NB4 (cell line): ENCODE measurements at regions not wholly inside any gene's neighbourhood (a gene's known extent, or its start where the extent isn't known, plus 50 kb on each side); places are given as distances from the start of the nearest gene placed in this dataset.

Experiments used
- MYC ChIP-seq: IDR thresholded peaks from 2 replicates; pipeline ENCODE4 v1.6.1; 2011; ENCODE audit warnings: low read depth, low read length
- POLR2A ChIP-seq: IDR thresholded peaks from 2 replicates; pipeline ENCODE4 v1.6.1; 2011; ENCODE audit warnings: mild to moderate bottlenecking; ENCODE audit not compliant: insufficient read length; ENCODE audit errors: extremely low read depth
- TF ChIP-seq, protein P1 (sequence below): IDR thresholded peaks from one replicate; pipeline ENCODE4 v1.5.1; 2012; ENCODE audit warnings: low read depth, low read length
- TF ChIP-seq, protein P2 (sequence below): IDR thresholded peaks from 2 replicates; pipeline ENCODE4 v1.6.1; 2011; ENCODE audit warnings: low read depth, low read length

DNA sequence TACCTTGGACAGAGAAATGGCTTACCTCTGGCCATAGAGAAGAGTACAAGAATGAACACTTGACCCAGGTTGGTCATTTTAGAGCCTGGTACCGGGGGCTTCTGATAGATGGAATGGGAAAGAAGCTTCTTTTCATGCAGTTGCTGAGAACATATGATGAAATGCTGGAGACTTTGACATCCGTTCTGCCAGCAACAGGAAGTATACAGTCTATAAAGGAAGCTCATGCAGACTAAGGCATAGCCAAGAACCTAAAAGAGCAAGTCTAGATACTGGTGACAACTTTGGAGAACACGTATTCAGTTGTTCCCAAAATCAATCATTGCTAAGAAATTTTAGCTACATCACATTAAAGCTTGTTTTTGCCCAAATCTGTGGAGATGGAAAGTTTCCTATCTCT lies 894.6 kb downstream of the METTL15 start:
- TF ChIP-seq, protein P1, sequence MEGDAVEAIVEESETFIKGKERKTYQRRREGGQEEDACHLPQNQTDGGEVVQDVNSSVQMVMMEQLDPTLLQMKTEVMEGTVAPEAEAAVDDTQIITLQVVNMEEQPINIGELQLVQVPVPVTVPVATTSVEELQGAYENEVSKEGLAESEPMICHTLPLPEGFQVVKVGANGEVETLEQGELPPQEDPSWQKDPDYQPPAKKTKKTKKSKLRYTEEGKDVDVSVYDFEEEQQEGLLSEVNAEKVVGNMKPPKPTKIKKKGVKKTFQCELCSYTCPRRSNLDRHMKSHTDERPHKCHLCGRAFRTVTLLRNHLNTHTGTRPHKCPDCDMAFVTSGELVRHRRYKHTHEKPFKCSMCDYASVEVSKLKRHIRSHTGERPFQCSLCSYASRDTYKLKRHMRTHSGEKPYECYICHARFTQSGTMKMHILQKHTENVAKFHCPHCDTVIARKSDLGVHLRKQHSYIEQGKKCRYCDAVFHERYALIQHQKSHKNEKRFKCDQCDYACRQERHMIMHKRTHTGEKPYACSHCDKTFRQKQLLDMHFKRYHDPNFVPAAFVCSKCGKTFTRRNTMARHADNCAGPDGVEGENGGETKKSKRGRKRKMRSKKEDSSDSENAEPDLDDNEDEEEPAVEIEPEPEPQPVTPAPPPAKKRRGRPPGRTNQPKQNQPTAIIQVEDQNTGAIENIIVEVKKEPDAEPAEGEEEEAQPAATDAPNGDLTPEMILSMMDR, result no peak
- TF ChIP-seq POLR2A (no peak), MYC (no peak)
- TF ChIP-seq, protein P2, sequence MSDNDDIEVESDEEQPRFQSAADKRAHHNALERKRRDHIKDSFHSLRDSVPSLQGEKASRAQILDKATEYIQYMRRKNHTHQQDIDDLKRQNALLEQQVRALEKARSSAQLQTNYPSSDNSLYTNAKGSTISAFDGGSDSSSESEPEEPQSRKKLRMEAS, result no peak
